Testis (tissue), 2 donors: ENCODE measurements at regions not wholly inside any gene's neighbourhood (a gene's known extent, or its start where the extent isn't known, plus 50 kb on each side); places are given as distances from the start of the nearest gene placed in this dataset.

Experiments
- DNase-seq: peaks from one replicate; pipeline ENCODE4 v3.0.0-alpha.2; 2019
- H3K27ac ChIP-seq, 2 donors: fragments of 200-600 bp; sonication (generic); one replicate each; pipeline ENCODE4 v1.5.1; 2019
- H3K27me3 ChIP-seq: fragments of 200-600 bp; sonication (generic); one replicate; pipeline ENCODE4 v1.5.1; 2019
- H3K36me3 ChIP-seq: fragments of 200-600 bp; sonication (generic); one replicate; pipeline ENCODE4 v1.5.1; 2017; ENCODE audit warnings: low read depth; ENCODE audit errors: missing control alignments
- H3K4me1 ChIP-seq: fragments of 200-600 bp; sonication (generic); one replicate; pipeline ENCODE4 v1.5.1; 2019
- H3K4me3 ChIP-seq, 2 donors: fragments of 200-600 bp; sonication (generic); one replicate each; pipeline ENCODE4 v1.5.1; 2017 to 2019
- H3K9me3 ChIP-seq: fragments of 200-600 bp; sonication (generic); one replicate; pipeline ENCODE4 v1.5.1; 2017
- CTCF ChIP-seq, 3 experiments: fragments of 450-650 bp in 2 of 3; fragments of 200-600 bp in 1 of 3; sonication (generic) in 1 of 3; IDR thresholded peaks; one replicate each; pipeline ENCODE4 v1.5.1; 2016 to 2019; ENCODE audit warnings: antibody characterized with exemption in 3 of 3, mild to moderate bottlenecking in 2 of 3, moderate library complexity in 1 of 3
- POLR2A ChIP-seq: fragments of 450-650 bp; IDR thresholded peaks from one replicate; pipeline ENCODE4 v1.6.1; 2017; ENCODE audit warnings: antibody characterized with exemption, mild to moderate bottlenecking, moderate library complexity
- WGBS, 2 donors: methylation state at CpG; one replicate each; pipeline ENCODE4 v1.1.5; 2018; 5-methylcytosine and 5-hydroxymethylcytosine counted together
- intact Hi-C: fragments of 100-400 bp; cut with DNase I; formaldehyde crosslinking; loops from one replicate; pipeline ENCODE4 v1.15.1; 2023; ENCODE audit warnings: low total_unique reads

GRCh38 chr10:128206676-128207075, 80.5 kb upstream of the MKI67 start:
- Histone ChIP-seq H3K4me3 (no peak overlapping the region), H3K27ac (no peak overlapping the region), H3K4me1 (peaks cover 4% of the 10 kb centered on the region), H3K27me3 (no peaks in the 10 kb centered on the region), H3K36me3 (no peaks in the 10 kb centered on the region), H3K9me3 (no peaks in the 10 kb centered on the region)
- 80 to 95% methylated on average over 2 to 4 of the region's 4 CpGs for WGBS, 2 donors
- DNase-seq = no peak
- TF ChIP-seq POLR2A (no peak), CTCF (IDR thresholded peaks at IDR 0.05) (no peak)
- intact Hi-C loops = no loop called here

GRCh38 chr10:128209862-128210214, 83.6 kb upstream of the MKI67 start:
- H3K27me3 ChIP-seq = no peaks in the 10 kb centered on the region
- TF ChIP-seq CTCF (IDR thresholded peaks at IDR 0.05) (no peak), POLR2A (no peak)
- 4 to 23% methylated on average over 9 to 13 of the region's 13 CpGs for WGBS, 2 donors
- no peaks in the 10 kb centered on the region for H3K9me3 ChIP-seq
- H3K27ac ChIP-seq = no peak overlapping the region
- H3K36me3 ChIP-seq = no peaks in the 10 kb centered on the region
- H3K4me3 ChIP-seq = peak overlapping the region in 1 of 2 donors; percentile 74
- H3K4me1 ChIP-seq = peaks cover 5% of the 10 kb centered on the region
- intact Hi-C loops = no loop called here
- DNase-seq = no peak

- WGBS, 2 donors = 3% methylated on average over 30 of the region's 91 CpGs; no CpG with 5 or more reads in 1 of the 2 donors
- H3K27ac ChIP-seq = no peak overlapping the region
Measured at GRCh38 chr10:128210215-128211063, 84.2 kb upstream of the MKI67 start.

GRCh38 chr10:128211064-128211504, 84.9 kb upstream of the MKI67 start:
- intact Hi-C loops = no loop called here
- peak overlapping the region; percentile 66 to 74 for H3K4me3 ChIP-seq
- no peaks in the 10 kb centered on the region for H3K36me3 ChIP-seq
- peaks cover 8% of the 10 kb centered on the region for H3K4me1 ChIP-seq
- 57% methylated on average over 25 of the region's 25 CpGs; no CpG with 5 or more reads in 1 of the 2 donors for WGBS, 2 donors
- DNase-seq = no peak
- H3K27ac ChIP-seq = no peak overlapping the region
- no peaks in the 10 kb centered on the region for H3K9me3 ChIP-seq
- H3K27me3 ChIP-seq = no peaks in the 10 kb centered on the region
- TF ChIP-seq CTCF (IDR thresholded peaks at IDR 0.05) = no peak
- no peak for TF ChIP-seq POLR2A

More at GRCh38 chr10:128210215-128211063, 84.2 kb upstream of the MKI67 start:
- DNase-seq = peak; percentile 65
- Histone ChIP-seq H3K4me3 (peak overlapping the region; percentile 66 to 74), H3K4me1 (peaks cover 8% of the 10 kb centered on the region), H3K36me3 (no peaks in the 10 kb centered on the region), H3K9me3 (no peaks in the 10 kb centered on the region), H3K27me3 (no peaks in the 10 kb centered on the region)
- intact Hi-C loops = no loop called here
- TF ChIP-seq CTCF (IDR thresholded peaks at IDR 0.05) = peak in 2 of 3 experiments; percentile 49 to 83
- no peak for TF ChIP-seq POLR2A
